Lower leg skin (tissue), 3 donors: ENCODE measurements at regions not wholly inside any gene's neighbourhood (a gene's known extent, or its start where the extent isn't known, plus 50 kb on each side); places are given as distances from the start of the nearest gene placed in this dataset.

ENCODE experiments used
- CTCF ChIP-seq, 3 donors: fragments of 450-650 bp; IDR thresholded peaks; one replicate each; pipeline ENCODE4 v1.5.1; 2016; ENCODE audit warnings: antibody characterized with exemption in 3 of 3, mild to moderate bottlenecking in 3 of 3, moderate library complexity in 2 of 3
- POLR2A ChIP-seq, 2 donors: fragments of 450-650 bp; IDR thresholded peaks; one replicate each; pipeline ENCODE4 v1.6.1; 2016 to 2017; ENCODE audit warnings: antibody characterized with exemption in 2 of 2, mild to moderate bottlenecking in 1 of 2, moderate library complexity in 1 of 2

DNA sequence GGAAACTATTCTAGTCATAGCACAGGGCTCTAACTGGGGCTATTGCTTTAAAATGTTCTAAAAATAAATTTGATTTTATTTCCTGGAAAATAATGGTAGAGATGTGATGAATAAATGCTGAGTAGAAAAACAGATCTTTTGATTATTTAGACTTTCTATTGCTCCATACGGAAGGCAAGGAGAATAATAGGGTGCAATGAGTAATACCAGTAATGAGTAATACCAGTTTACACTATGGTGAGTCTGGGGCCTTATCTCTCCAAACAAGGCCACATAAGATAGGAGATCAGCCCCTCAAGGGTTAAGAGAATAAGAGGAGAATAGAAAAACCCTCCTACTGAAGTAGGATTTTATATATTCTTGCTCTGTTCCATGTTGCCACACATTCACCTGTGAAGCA, 390.4 kb downstream of the KLF5 start:
- TF ChIP-seq CTCF (IDR thresholded peaks at IDR 0.05), result no peak
- no peak for TF ChIP-seq POLR2A (IDR thresholded peaks at IDR 0.05)
